ENCODE measurements at regions not wholly inside any gene's neighbourhood (a gene's known extent, or its start where the extent isn't known, plus 50 kb on each side); places are given as distances from the start of the nearest gene placed in this dataset.

DNA sequence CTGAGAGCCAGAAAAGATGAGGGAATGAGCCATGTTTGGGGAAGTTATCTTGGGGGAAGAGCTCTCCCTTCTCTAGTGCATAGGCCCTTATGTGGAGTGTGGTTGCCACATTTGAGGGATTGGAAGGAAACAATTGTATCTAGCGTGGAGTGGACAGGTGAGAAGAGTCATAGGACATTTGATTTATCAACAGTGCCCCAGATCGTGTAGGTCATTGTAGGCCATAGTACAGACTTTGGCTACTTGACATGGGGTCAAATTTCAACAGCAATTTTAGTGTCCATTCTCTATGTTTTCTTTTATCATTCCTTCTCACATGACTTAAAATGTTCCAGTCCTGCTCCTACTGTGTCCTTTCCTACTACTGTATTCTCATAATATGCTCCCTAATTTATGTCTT, 1182.8 kb downstream of the SORCS1 start:
- H3K4me1 ChIP-seq (ENCODE audit: control insufficient read depth, insufficient read depth, low read length): no peaks in the 10 kb centered on the region
- TF ChIP-seq SMC3 (IDR thresholded peaks at IDR 0.05; ENCODE audit: low read depth, low read length) (no peak), RAD21 (IDR thresholded peaks at IDR 0.05; ENCODE audit: low read length) (no peak)
- H2AK5ac ChIP-seq (ENCODE audit: low read depth, low read length): no peak overlapping the region
- DNase-seq: no peak
- H3K18ac ChIP-seq (ENCODE audit: low read depth, low read length): no peak overlapping the region
- BruUV-seq (replicated peaks): no TSS peak
- no peaks in the 10 kb centered on the region for H4K20me1 ChIP-seq (ENCODE audit: insufficient read depth, low read length)
- ChIA-PET POLR2A (ENCODE audit: unreplicated experiment) (no interaction called here), CTCF (no interaction called here)
- no peak overlapping the region for H3K14ac ChIP-seq (replicated peaks; ENCODE audit: low read depth, low read length)
- H4K5ac ChIP-seq (ENCODE audit: low read depth, low read length): no peak overlapping the region
- no peaks in the 10 kb centered on the region for H3K36me3 ChIP-seq (ENCODE audit: control insufficient read depth, insufficient read depth, low read length)
- H3K9ac ChIP-seq (ENCODE audit: low read depth, low read length): no peak overlapping the region
- no peaks in the 10 kb centered on the region for H3K9me1 ChIP-seq (ENCODE audit: insufficient read depth, low read length)
- H4K8ac ChIP-seq (ENCODE audit: low read depth in 2 of 2, low read length in 2 of 2): no peak overlapping the region
- H2BK15ac ChIP-seq (ENCODE audit: low read depth, low read length): no peak overlapping the region
- no peak overlapping the region for H2AFZ ChIP-seq (replicated peaks; ENCODE audit: low read length, poor library complexity)
- ATAC-seq (ENCODE audit: low read depth): no peak
- WGBS, 2 experiments (ENCODE audit: extremely low coverage in 2 of 2, insufficient read length in 1 of 2): no CpG with 5 or more reads among the region's 2 CpGs
- H3K27me3 ChIP-seq (ENCODE audit: control insufficient read depth, insufficient read depth, low read length): no peaks in the 10 kb centered on the region
- H3K56ac ChIP-seq (ENCODE audit: extremely low read depth, insufficient read depth, low read length): no peak overlapping the region
- no peak overlapping the region for H3K23ac ChIP-seq (ENCODE audit: low read depth, low read length)
- no peak overlapping the region for H3K27ac ChIP-seq (ENCODE audit: insufficient read depth, low read length)
- H3K79me1 ChIP-seq (ENCODE audit: low read depth in 1 of 2, low read length in 2 of 2): no peaks in the 10 kb centered on the region
- peaks cover 5% of the 10 kb centered on the region; the same call in 1 of the 2 replicates for H3K9me3 ChIP-seq (ENCODE audit: control insufficient read depth, insufficient read depth, low read length)
- H3K4me2 ChIP-seq (ENCODE audit: low read depth, low read length): no peak overlapping the region
- H2BK5ac ChIP-seq (ENCODE audit: low read depth, low read length, poor library complexity, severe bottlenecking): no peak overlapping the region
- no peak overlapping the region for H4K91ac ChIP-seq (ENCODE audit: insufficient read depth, low read depth, low read length)
- in situ Hi-C loops (cut with MboI; ENCODE audit: low sequenced_read_pairs) (no loop called here), intact Hi-C loops (cut with micrococcal nuclease) (no loop called here), dilution Hi-C loops (cut with HindIII; ENCODE audit: low sequenced_read_pairs, unreplicated experiment) (no loop called here)
- no peak overlapping the region for H2BK20ac ChIP-seq (ENCODE audit: low read depth, low read length)
- no peak overlapping the region for H3K4ac ChIP-seq (ENCODE audit: low read depth, low read length)
- H2AK9ac ChIP-seq (replicated peaks; ENCODE audit: low read depth, low read length, poor library complexity): no peak overlapping the region
- H3K4me3 ChIP-seq (ENCODE audit: insufficient read depth, low read depth, low read length): no peak overlapping the region
- H2BK120ac ChIP-seq (ENCODE audit: low read depth, low read length): no peak overlapping the region
